K562 (cell line): ENCODE measurements at regions not wholly inside any gene's neighbourhood (a gene's known extent, or its start where the extent isn't known, plus 50 kb on each side); places are given as distances from the start of the nearest gene placed in this dataset.

ENCODE experiments used
- ATAC-seq: fragments of 200-7000 bp; cut with Tn5 transposase; 3 replicates; pipeline ENCODE4 v1.9.1; 2020; ENCODE audit warnings: moderate library complexity
- BruUV-seq: library from RNA; stranded (reverse); fragments of 400-500 nt; replicated peaks from 2 replicates; lab custom pipeline; 2021; lab: Mats Ljungman, UMichigan
- CTCF ChIA-PET: fragments of 300-600 bp; formaldehyde crosslinking; extraction: SDS; loops from one replicate; lab custom pipeline; 2021; ENCODE audit warnings: low intra/inter-chr PET ratio; lab: Yijun Ruan, JAX
- POLR2A ChIA-PET: fragments of 300-600, 350-650 bp; sonication (Branson Sonifier 250); formaldehyde crosslinking; extraction: SDS; loops from one replicate; lab custom pipeline; 2021; ENCODE audit warnings: antibody characterized with exemption, inconsistent platforms; lab: Yijun Ruan, JAX
- DNase-seq, 4 experiments: peaks; one replicate each; pipeline versions ENCODE4 v3.0.0 to v3.0.0-alpha.2; 2011 to 2018; ENCODE audit warnings: low spot score in 3 of 4, mixed read lengths in 3 of 4; ENCODE audit errors: extremely low read depth in 1 of 4
- FAIRE-seq: peaks from 2 replicates; lab custom pipeline; 2011; peaks lifted over from hg19 to GRCh38; lab: Jason Lieb, UNC
- H2AFZ ChIP-seq: 2 replicates; pipeline ENCODE4 v1.6.0; 2011; ENCODE audit warnings: low read depth, low read length, control low read depth, inconsistent platforms
- H3K27ac ChIP-seq: fragments of 200-600 bp; 3 replicates; pipeline ENCODE4 v1.8.0; 2011; ENCODE audit warnings: low read depth, mild to moderate bottlenecking, control low read depth, inconsistent platforms, low read length, moderate library complexity, mixed read lengths; ENCODE audit errors: extremely low read depth
- H3K27me3 ChIP-seq, 2 experiments: fragments of 300-600 bp in 1 of 2; 2 replicates in 1 of 2; 3 replicates in 1 of 2; pipeline versions ENCODE4 v1.6.0 to v1.8.0; 2011; ENCODE audit warnings: inconsistent platforms in 2 of 2, low read length in 2 of 2, mild to moderate bottlenecking in 1 of 2, mixed read lengths in 1 of 2, moderate library complexity in 1 of 2; ENCODE audit not compliant: control insufficient read depth in 2 of 2, insufficient read depth in 2 of 2
- H3K36me3 ChIP-seq: fragments of 300-600 bp; 3 replicates; pipeline ENCODE4 v1.8.0; 2011; ENCODE audit warnings: mild to moderate bottlenecking, low read length, inconsistent platforms; ENCODE audit not compliant: control insufficient read depth, insufficient read depth
- H3K4me1 ChIP-seq, 2 experiments: fragments of 200-600 bp in 1 of 2; replicated peaks in 1 of 2; 2 replicates in 1 of 2; 3 replicates in 1 of 2; pipeline versions ENCODE4 v1.5.1 to v1.8.0; 2011; ENCODE audit warnings: inconsistent platforms in 2 of 2, low read length in 2 of 2, mild to moderate bottlenecking in 1 of 2, mixed read lengths in 1 of 2, moderate library complexity in 1 of 2; ENCODE audit not compliant: control insufficient read depth in 2 of 2, insufficient read depth in 2 of 2
- H3K4me2 ChIP-seq: 2 replicates; pipeline ENCODE4 v1.6.1; 2011; ENCODE audit warnings: low read length, control low read depth, inconsistent platforms, mixed read lengths; ENCODE audit not compliant: insufficient read depth
- H3K4me3 ChIP-seq: fragments of 200-600 bp; sonication (generic), shearing (Covaris generic); 2 replicates; pipeline ENCODE4 v1.5.1; 2016; ENCODE audit warnings: control low read depth, inconsistent platforms
- H3K79me2 ChIP-seq: fragments of 200-600 bp; 3 replicates; pipeline ENCODE4 v1.8.0; 2011; ENCODE audit warnings: low read length, inconsistent platforms; ENCODE audit not compliant: control insufficient read depth, insufficient read depth
- H3K9ac ChIP-seq, 2 experiments: 2 replicates each; pipeline versions ENCODE4 v1.6.0 to v1.6.1; 2011; ENCODE audit warnings: low read depth in 2 of 2, low read length in 2 of 2, control low read depth in 1 of 2, inconsistent platforms in 1 of 2, mild to moderate bottlenecking in 1 of 2, mixed read lengths in 1 of 2; ENCODE audit not compliant: insufficient read depth in 1 of 2
- H3K9me1 ChIP-seq: one replicate; pipeline ENCODE4 v1.6.0; 2011; ENCODE audit warnings: inconsistent platforms, mild to moderate bottlenecking, low read length, moderate library complexity; ENCODE audit not compliant: control insufficient read depth, insufficient read depth
- H3K9me3 ChIP-seq: replicated peaks from 2 replicates; pipeline ENCODE4 v1.5.1; 2011; ENCODE audit warnings: low read depth, low read length, inconsistent platforms; ENCODE audit not compliant: control insufficient read depth, insufficient read depth
- H4K20me1 ChIP-seq: replicated peaks from 2 replicates; pipeline ENCODE4 v1.6.1; 2011; ENCODE audit warnings: low read length, inconsistent platforms, mixed read lengths; ENCODE audit not compliant: control insufficient read depth, insufficient read depth
- ATF6 ChIP-seq: sonication (generic); formaldehyde crosslinking; IDR thresholded peaks from 2 replicates; pipeline ENCODE4 v1.4.0; 2020; ENCODE audit warnings: mild to moderate bottlenecking, missing genetic modification reagents
- CTCF ChIP-seq, 3 experiments: IDR thresholded peaks in 2 of 3; conservative IDR thresholded peaks in 1 of 3; 2 replicates each; pipeline ENCODE4 v1.5.1; 2011 to 2012; ENCODE audit warnings: low read length in 3 of 3, mild to moderate bottlenecking in 3 of 3, control low read depth in 2 of 3, improper control_type of control experiment in 1 of 3, inconsistent platforms in 1 of 3, low read depth in 1 of 3, mixed read lengths in 1 of 3, moderate library complexity in 1 of 3; ENCODE audit not compliant: insufficient read depth in 2 of 3
- ELF4 ChIP-seq: fragments of 450-650 bp; formaldehyde crosslinking; IDR thresholded peaks from 2 replicates; pipeline ENCODE4 v1.4.0; 2022; ENCODE audit warnings: missing genetic modification characterization
- LCOR ChIP-seq: sonication (generic); formaldehyde crosslinking; IDR thresholded peaks from 2 replicates; pipeline ENCODE4 v1.8.0; 2022; ENCODE audit warnings: mild to moderate bottlenecking, missing genetic modification reagents
- MCM7 ChIP-seq, 2 experiments: fragments of 450-650 bp; IDR thresholded peaks; 2 replicates each; pipeline ENCODE4 v1.6.1; 2016 to 2018
- MTA3 ChIP-seq: fragments of 450-650 bp; formaldehyde crosslinking; IDR thresholded peaks from 2 replicates; pipeline ENCODE4 v1.6.1; 2017; ENCODE audit warnings: mild to moderate bottlenecking, borderline replicate concordance
- PHB2 ChIP-seq: fragments of 450-650 bp; IDR thresholded peaks from 2 replicates; pipeline ENCODE4 v1.6.1; 2017; ENCODE audit warnings: low read depth
- POLR2AphosphoS5 ChIP-seq: IDR thresholded peaks from 2 replicates; pipeline ENCODE4 v1.6.1; 2011; ENCODE audit warnings: mild to moderate bottlenecking, low read depth, low read length, moderate library complexity; ENCODE audit not compliant: control insufficient read depth, insufficient read depth
- RAD21 ChIP-seq, 2 experiments: fragments of 250-450 bp in 1 of 2; fragments of 450-650 bp in 1 of 2; sonication (Bioruptor Pico) in 1 of 2; formaldehyde crosslinking in 1 of 2; IDR thresholded peaks in 1 of 2; conservative IDR thresholded peaks in 1 of 2; 2 replicates each; pipeline versions ENCODE4 v1.4.0 to v1.8.0; 2020 to 2022; ENCODE audit warnings: mild to moderate bottlenecking in 2 of 2, moderate library complexity in 1 of 2
- RHOXF2B ChIP-seq: fragments of 250-450 bp; sonication (Bioruptor Pico); conservative IDR thresholded peaks from 2 replicates; pipeline ENCODE4 v1.5.1; 2021
- ZNF655 ChIP-seq: fragments of 250-450 bp; sonication (Bioruptor Pico); IDR thresholded peaks from 2 replicates; pipeline ENCODE4 v1.5.0; 2021
- ZNF778 ChIP-seq: fragments of 450-650 bp; formaldehyde crosslinking; IDR thresholded peaks from 2 replicates; pipeline ENCODE4 v1.4.0; 2020; ENCODE audit warnings: mild to moderate bottlenecking, moderate library complexity
- WGBS: fragments of 100-300 bp; shearing (Covaris generic); methylation state at CpG from one replicate; pipeline ENCODE4 v1.1.6; 2016; ENCODE audit warnings: low coverage, mixed read lengths; ENCODE audit not compliant: insufficient coverage; ENCODE audit errors: missing lambda C conversion rate; 5-methylcytosine and 5-hydroxymethylcytosine counted together
- in situ Hi-C: fragments of 300-500 bp; cut with MboI; formaldehyde crosslinking; loops from 4 replicates; pipeline ENCODE4 v1.15.0; 2018; ENCODE audit warnings: inconsistent platforms, mixed read lengths
- intact Hi-C: fragments of 100-400 bp; cut with micrococcal nuclease; formaldehyde crosslinking; loops from 2 replicates; pipeline ENCODE4 v1.14.2; 2022
- TF ChIP-seq, protein P1 (sequence below): sonication (generic); IDR thresholded peaks from 2 replicates; pipeline ENCODE4 v1.6.1; 2016
- TF ChIP-seq, protein P2 (sequence below): fragments of 450-650 bp; IDR thresholded peaks from one replicate; pipeline ENCODE4 v1.6.1; 2018; ENCODE audit warnings: mild to moderate bottlenecking, moderate library complexity; ENCODE audit not compliant: partially characterized antibody

- DNase-seq (peak in 2 of 4 experiments; percentile 5 to 8), FAIRE-seq (peak; percentile 56), ATAC-seq (peak; percentile 62; the same call in 2 of the 3 replicates)
- Histone ChIP-seq H2AFZ (no peak overlapping the region), H3K9me1 (no peaks in the 10 kb centered on the region), H3K36me3 (no peaks in the 10 kb centered on the region), H3K27me3 (no peaks in the 10 kb centered on the region), H3K4me1 (no peaks in the 10 kb centered on the region), H3K9ac (no peak overlapping the region), H3K79me2 (no peaks in the 10 kb centered on the region), H3K9me3 (no peaks in the 10 kb centered on the region), H3K27ac (no peak overlapping the region), H3K4me2 (no peak overlapping the region), H4K20me1 (no peaks in the 10 kb centered on the region), H3K4me3 (no peak overlapping the region)
- in situ Hi-C loops, result no loop called here
- BruUV-seq, result no TSS peak
- CTCF ChIA-PET, result interaction anchor here (0.9 kb wide), 1 partner anchor 131 kb away, joined by 3 read pairs; no protein-coding TSS in a partner anchor
- WGBS, result 0% methylated on average over 10 of the region's 10 CpGs
- intact Hi-C loops, result loop anchor here (10.0 kb wide), 1 partner anchor 809 kb away; no protein-coding TSS in a partner anchor
- POLR2A ChIA-PET, result no interaction called here
- TF ChIP-seq POLR2AphosphoS5 (no peak), RHOXF2B (CRISPR knock-in tag) (no peak), MTA3 (no peak), PHB2 (no peak), ZNF655 (CRISPR knock-in tag) (no peak), RAD21 (CRISPR knock-in tag; conservative IDR thresholded peaks at IDR 0.05 in 1 of 2, IDR thresholded peaks at IDR 0.05 in 1 of 2) (peak; percentile 37 to 66; a peak in 3 of 4 replicates), ELF4 (CRISPR knock-in tag) (no peak), MCM7 (IDR thresholded peaks at IDR 0.05) (no peak), ZNF778 (CRISPR knock-in tag) (no peak), CTCF (IDR thresholded peaks at IDR 0.05 in 2 of 3, conservative IDR thresholded peaks at IDR 0.05 in 1 of 3; ENCODE audit: insufficient read depth in 2 of 3, low read depth in 1 of 3, low read length in 3 of 3) (peak in 2 of 3 experiments; percentile 35 to 39; a peak in 1 of 6 replicates), ATF6 (CRISPR knock-in tag) (no peak), LCOR (CRISPR knock-in tag) (no peak)
- TF ChIP-seq, protein P1, sequence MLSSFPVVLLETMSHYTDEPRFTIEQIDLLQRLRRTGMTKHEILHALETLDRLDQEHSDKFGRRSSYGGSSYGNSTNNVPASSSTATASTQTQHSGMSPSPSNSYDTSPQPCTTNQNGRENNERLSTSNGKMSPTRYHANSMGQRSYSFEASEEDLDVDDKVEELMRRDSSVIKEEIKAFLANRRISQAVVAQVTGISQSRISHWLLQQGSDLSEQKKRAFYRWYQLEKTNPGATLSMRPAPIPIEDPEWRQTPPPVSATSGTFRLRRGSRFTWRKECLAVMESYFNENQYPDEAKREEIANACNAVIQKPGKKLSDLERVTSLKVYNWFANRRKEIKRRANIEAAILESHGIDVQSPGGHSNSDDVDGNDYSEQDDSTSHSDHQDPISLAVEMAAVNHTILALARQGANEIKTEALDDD, result no peak
- TF ChIP-seq, protein P2, sequence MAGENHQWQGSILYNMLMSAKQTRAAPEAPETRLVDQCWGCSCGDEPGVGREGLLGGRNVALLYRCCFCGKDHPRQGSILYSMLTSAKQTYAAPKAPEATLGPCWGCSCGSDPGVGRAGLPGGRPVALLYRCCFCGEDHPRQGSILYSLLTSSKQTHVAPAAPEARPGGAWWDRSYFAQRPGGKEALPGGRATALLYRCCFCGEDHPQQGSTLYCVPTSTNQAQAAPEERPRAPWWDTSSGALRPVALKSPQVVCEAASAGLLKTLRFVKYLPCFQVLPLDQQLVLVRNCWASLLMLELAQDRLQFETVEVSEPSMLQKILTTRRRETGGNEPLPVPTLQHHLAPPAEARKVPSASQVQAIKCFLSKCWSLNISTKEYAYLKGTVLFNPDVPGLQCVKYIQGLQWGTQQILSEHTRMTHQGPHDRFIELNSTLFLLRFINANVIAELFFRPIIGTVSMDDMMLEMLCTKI, result no peak
Observed at GRCh38 chr5:163695830-163696578, 190.6 kb downstream of the MAT2B start.
